Epithelial cell of proximal tubule (primary cell): ENCODE measurements at regions not wholly inside any gene's neighbourhood (a gene's known extent, or its start where the extent isn't known, plus 50 kb on each side); places are given as distances from the start of the nearest gene placed in this dataset.
"Not testable (repeated sequence)": the region's sequence is repeated elsewhere in the genome, so short reads cannot be mapped to it uniquely, and the experiment has no call there.

Experiments
- DNase-seq: peaks from one replicate; pipeline ENCODE4 v3.0.0-alpha.2; 2011; ENCODE audit warnings: low read depth
- H3K4me3 ChIP-seq: 2 replicates; pipeline ENCODE4 v1.5.1; 2011; ENCODE audit warnings: low read depth, mild to moderate bottlenecking, low read length
- TF ChIP-seq, protein P1 (sequence below): conservative IDR thresholded peaks from 2 replicates; pipeline ENCODE4 v1.5.1; 2012; ENCODE audit warnings: low read depth, mild to moderate bottlenecking, low read length

- TF ChIP-seq, protein P1, sequence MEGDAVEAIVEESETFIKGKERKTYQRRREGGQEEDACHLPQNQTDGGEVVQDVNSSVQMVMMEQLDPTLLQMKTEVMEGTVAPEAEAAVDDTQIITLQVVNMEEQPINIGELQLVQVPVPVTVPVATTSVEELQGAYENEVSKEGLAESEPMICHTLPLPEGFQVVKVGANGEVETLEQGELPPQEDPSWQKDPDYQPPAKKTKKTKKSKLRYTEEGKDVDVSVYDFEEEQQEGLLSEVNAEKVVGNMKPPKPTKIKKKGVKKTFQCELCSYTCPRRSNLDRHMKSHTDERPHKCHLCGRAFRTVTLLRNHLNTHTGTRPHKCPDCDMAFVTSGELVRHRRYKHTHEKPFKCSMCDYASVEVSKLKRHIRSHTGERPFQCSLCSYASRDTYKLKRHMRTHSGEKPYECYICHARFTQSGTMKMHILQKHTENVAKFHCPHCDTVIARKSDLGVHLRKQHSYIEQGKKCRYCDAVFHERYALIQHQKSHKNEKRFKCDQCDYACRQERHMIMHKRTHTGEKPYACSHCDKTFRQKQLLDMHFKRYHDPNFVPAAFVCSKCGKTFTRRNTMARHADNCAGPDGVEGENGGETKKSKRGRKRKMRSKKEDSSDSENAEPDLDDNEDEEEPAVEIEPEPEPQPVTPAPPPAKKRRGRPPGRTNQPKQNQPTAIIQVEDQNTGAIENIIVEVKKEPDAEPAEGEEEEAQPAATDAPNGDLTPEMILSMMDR, result no peak
These were observed 581.6 kb upstream of the ADAMTS5 start for GRCh38 chr21:27548486-27548885.

DNA sequence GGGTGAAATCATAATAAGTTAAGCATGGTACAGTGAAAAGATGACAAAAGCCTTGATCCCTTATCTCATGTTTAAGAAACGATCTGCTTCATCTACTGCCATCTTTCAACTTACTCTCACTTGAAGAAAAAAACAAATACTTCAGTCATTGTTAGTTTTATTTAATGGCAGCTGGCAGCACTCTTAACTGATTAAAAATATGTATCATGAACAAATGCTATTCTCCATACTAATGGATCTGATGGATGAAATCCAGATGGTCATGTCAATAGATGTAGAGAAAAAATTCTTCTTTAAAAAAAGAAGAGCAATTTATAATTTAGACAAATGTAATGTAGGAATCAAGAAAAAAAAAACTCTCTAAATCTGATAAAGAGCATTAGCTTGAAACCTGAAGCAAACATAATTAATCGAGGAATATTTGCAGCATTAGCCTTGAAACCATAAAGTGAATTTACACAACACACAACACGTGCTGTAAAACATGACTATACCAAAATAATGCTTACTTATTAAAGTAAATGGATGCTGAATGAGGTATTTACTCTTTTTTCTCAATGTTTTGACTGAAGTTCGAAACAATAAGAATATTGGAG is 579.0 kb upstream of the ADAMTS5 start:
- H3K4me3 ChIP-seq, result no peak overlapping the region
- no peak for DNase-seq
- TF ChIP-seq, protein P1, result no peak

More at GRCh38 chr21:27548486-27548885, 581.6 kb upstream of the ADAMTS5 start:
- no peak for DNase-seq
- no peak overlapping the region for H3K4me3 ChIP-seq

DNA sequence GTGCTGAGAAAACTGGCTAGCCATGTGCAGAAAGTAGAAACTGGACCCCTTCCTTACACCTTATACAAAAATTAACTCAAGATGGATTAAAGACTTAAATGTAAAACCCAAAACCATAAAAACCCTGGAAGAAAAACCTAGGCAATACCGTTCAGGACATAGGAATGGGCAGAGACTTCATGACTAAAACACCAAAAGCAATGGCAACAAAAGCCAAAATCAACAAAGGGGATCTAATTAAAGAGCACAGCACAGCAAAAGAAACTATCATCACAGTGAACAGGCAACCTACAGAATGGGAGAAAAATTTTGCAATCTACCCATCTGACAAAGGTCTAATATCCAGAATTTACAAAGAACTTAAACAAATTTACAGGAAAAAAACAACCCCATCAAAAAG is 575.2 kb upstream of the ADAMTS5 start:
- H3K4me3 ChIP-seq, DNase-seq: not testable (repeated sequence)

- no peak for DNase-seq
- H3K4me3 ChIP-seq, result no peak overlapping the region
- TF ChIP-seq, protein P1, result no peak
These were observed 569.4 kb upstream of the ADAMTS5 start for GRCh38 chr21:27536319-27536718.

DNA sequence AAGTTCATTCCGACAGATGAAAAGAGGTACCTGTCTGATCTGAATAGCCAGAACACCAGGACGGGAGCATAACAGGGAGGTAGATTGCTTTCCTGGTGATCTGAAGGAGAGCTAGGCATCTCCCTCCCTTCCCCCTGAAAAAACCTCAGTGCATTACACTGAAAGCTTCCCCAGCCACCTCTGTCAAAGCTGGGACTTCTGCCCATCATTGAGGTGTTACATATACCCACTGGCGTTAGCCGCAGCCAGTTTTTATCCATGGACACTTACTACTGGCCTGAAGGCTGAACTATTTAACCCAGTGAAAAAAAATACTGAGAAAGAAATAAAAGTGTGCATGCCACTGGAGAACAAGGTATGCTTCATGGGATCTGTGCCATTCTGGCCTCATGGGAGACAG is 568.3 kb upstream of the ADAMTS5 start:
- no peak for DNase-seq
- TF ChIP-seq, protein P1, result no peak
- no peak overlapping the region for H3K4me3 ChIP-seq

DNA sequence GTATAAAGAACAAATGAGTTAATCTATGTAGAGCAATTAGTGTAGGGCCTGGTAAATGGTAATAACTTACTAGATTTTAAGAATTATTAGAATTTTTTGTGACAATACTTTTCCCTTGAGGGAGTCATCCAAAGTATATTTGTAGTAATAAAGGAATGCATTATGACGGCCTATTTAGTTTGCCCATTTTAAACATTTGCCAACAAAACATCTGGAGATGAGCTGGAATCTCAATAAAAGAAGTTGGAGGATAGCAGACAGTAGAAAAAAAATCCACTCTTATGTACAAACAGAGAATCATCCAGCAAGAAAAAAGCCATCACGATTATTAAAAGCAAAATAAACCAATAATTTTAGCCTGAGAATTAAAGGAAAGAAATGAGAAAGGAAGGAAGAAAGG is 567.3 kb upstream of the ADAMTS5 start:
- no peak overlapping the region for H3K4me3 ChIP-seq
- no peak for DNase-seq
- TF ChIP-seq, protein P1, result no peak

DNA sequence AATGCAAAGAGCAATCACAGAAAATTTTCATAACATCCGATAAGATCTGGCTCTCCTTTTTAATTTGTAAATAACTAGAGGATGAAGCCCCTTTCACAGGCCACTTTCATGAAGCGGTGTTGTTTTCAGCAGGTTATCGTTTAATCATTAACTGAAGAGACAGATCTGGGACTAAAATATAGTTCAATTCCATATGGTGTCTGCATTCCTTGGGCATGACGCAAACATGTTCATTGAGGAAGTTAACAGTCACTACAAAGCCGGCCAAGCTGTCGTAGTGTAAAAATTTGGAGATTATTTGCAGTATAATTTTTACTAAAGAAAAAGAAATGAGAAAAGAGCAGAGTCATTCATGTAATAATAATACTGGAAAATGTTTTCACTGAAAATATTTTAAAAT is 565.2 kb upstream of the ADAMTS5 start:
- TF ChIP-seq, protein P1, result no peak
- H3K4me3 ChIP-seq, result no peak overlapping the region
- DNase-seq, result no peak

GRCh38 chr21:27528697-27529096 is 561.8 kb upstream of the ADAMTS5 start:
- no peak overlapping the region for H3K4me3 ChIP-seq
- TF ChIP-seq, protein P1, result no peak
- no peak for DNase-seq
